HG02885 (cell line): ENCODE measurements at regions not wholly inside any gene's neighbourhood (a gene's known extent, or its start where the extent isn't known, plus 50 kb on each side); places are given as distances from the start of the nearest gene placed in this dataset.
"Not testable (repeated sequence)": the region's sequence is repeated elsewhere in the genome, so short reads cannot be mapped to it uniquely, and the experiment has no call there.

ENCODE experiments used
- ATAC-seq: cut with Tn5 transposase; IDR thresholded peaks from one replicate; pipeline ENCODE4 v1.9.1; 2021; ENCODE audit warnings: mild to moderate bottlenecking; ENCODE audit not compliant: unreplicated experiment, poor library complexity

DNA sequence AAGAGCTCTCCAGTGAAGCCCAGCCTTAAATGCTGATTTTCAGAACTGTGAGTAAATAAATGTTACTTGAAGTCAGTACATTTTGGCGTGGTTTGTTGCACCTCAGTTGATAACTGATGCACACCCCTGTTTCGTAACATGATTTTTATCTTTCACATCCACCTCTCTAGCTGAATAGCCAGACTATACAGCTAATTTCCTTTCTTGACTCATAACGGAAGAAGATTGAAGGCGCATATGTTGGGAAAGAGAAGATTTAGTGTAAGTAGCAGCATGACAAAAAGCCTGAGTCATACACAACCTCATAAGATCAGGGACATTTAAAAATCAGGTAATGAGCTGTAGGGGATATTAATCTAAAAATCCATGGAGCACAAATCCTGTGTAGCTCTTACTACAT, 716.2 kb upstream of the ZP4 start:
- no peak for ATAC-seq

GRCh38 chr1:238606457-238606856, 715.7 kb upstream of the ZP4 start:
- no peak for ATAC-seq

DNA sequence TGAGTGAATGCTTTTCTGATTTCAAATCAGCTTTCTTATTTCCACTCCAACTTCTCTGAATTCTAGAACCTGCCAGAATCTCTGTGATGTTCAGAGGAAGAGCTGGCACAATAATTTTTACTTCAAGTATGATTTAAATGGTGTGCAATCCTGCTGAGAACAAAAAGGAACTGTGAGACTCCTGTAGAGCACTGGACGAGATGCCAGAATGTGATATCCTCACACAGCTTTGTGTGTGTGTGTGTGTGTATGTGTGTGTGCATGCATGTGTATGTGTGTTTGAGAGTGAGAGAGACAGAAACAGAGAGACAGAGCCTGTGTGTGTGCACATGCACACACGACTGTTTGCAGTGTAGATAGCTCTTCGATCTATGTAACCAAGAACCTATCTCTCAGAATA, 713.6 kb upstream of the ZP4 start:
- no peak for ATAC-seq

DNA sequence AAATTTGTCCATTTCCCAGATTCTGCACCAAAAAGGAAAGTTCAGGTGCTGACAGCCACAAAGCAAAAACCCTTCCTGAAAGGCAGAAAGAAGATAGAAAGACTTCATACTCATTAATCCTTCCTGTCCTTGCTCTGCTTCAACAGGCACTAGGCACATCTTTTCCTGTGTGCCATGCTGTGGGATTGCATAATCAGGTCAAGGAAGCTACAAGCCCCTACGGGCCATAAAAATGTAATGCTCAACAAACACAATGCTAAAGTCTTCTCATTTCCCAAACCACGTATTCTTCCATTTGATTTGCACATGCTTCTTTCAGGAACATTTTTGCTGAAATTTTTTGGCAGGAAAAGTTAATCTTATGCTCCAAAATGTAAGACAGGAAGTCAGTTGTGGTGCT, 710.9 kb upstream of the ZP4 start:
- not testable (repeated sequence) for ATAC-seq

- ATAC-seq: no peak
Measured at GRCh38 chr1:238596703-238597102, 706.0 kb upstream of the ZP4 start.

DNA sequence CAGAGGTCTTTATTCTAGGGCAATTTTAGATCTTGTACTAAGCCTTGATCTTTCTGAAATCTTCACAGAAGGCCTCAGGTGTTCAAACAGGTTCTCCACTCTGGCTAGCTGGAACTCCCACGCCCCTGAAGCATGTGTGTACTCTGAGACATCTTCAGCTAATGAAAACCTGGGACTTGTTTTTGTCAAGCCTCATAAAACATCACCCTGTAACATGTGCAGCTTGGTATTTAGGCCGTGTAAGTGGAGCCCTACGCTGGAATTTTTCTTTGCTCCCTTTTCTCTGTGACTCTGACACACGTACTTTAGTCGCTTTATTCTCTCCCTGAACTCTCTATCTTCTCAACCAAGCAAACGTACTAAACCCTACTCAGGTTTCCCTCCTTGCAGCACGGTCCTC, 701.9 kb upstream of the ZP4 start:
- ATAC-seq: no peak

DNA sequence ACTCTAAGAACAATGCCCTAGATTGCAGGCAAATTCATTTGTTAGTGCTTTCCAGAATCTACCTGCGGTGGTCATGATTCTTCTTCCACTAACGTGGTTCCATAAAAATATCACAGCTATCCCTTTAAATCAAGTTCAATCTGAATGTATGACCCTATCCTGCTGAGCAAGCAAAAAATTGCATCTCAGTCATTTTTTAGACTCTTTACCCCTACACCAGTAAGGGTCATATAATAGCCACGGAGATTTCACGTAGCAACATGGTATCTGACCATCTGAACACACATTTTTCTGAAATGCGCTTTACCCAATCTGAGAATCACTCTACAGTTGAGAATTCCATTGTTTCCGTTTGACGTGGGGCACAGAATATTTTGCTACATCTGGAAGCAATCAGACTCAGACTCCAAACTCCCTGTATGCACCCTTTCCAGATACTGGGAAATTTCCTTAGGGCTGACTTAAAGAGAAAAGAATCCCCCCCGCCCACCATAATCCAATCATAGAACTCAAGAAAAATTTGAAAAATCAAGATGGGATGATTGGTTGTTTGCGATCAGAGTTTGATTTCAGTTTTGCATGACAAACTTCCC, 699.2 kb upstream of the ZP4 start:
- ATAC-seq: no peak

DNA sequence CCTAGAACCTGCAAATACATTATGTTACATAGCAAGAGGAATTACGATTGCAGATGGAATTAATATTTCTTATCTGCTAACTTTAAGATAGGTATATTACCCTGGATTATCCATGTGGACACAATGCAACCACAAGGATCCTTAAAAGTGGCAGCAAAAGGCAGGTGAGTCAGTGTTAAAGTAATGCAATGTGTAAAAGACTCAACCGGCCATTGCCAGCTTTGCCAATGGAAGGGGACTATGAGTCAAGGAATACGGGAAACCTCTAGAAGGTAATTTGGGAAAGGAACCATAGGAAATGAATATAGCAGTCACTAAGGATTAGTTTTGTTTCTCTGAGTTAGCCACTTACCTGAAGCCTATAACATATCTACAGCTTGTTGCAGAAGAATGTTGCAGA, 692.1 kb upstream of the ZP4 start:
- ATAC-seq: no peak

GRCh38 chr1:238581332-238581731, 690.6 kb upstream of the ZP4 start:
- ATAC-seq: no peak

DNA sequence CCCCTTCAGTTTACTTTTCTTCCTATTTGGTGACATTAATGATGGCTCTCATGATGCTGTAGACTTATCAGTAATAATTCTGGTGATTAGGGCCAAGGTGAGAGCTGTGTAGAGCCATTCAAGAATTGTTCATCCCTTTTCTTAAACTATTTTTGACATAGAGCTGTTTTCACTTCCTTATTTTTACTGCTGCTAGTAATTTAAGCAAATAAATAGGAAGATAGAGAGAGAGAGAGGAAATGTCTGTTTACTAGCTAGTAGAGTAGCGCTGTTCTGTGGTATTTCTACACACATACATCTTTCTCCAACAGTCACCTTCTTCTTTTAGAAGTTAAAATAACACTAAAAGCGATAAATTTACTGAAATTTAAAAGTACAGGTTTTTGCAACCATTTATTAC, 678.0 kb upstream of the ZP4 start:
- ATAC-seq: no peak

DNA sequence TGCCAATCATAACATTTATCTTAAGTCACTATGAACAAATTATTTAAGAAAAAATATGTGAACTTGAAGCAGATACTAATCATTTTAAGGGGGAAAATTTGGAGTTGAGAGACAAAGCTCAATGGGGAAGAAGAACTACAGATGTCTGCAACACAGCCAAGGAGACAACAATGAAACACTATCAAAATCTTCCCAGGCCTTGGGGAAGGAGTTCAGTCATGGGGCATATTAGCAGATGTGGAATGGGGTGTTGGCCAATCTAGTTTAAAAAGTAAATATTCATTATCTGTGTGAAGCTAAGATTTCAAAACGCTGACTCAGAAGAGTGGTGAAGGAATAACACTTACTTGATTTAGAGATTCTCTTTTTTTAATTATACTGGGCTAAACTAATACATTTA, 671.6 kb upstream of the ZP4 start:
- no peak for ATAC-seq

DNA sequence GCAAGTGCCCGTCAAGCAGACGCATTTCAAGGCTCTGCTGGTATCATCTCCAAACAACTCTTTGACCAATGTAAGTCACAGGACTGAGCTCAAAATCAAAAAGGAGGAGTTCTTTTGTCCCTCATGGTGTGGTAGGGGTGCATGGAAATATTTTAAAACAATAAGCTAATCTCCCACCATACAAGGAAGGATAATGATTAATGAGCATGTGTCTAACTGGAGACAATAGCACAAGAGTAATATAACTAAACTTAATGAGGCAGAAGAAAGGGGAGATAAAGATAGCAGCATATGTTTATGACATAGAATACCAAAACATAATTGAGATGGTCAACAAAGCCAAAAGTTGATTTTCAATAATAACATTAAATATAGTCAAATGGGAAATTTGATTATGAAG, 668.0 kb upstream of the ZP4 start:
- ATAC-seq: no peak

GRCh38 chr1:238558156-238558555, 667.4 kb upstream of the ZP4 start:
- no peak for ATAC-seq

GRCh38 chr1:238552271-238552670, 661.5 kb upstream of the ZP4 start:
- no peak for ATAC-seq

DNA sequence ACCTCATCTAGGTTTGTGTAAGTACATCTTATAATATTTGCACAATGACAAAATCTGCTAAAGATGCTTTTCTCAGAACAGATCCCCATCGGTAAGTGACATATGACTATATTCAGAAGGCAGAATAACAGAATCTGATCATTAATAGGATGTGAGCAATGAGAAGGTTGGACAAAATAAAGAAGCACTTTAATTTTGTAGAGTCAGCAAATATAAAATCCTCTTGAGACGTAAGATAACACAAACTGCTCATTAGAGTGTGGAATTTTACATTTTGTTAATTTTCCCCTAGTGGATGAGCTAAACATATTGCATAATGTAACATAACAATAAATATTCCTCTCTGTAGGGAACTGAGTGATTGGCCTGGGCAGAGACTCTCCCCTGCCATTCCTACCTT, 658.4 kb upstream of the ZP4 start:
- no peak for ATAC-seq

GRCh38 chr1:238546118-238546517, 655.4 kb upstream of the ZP4 start:
- no peak for ATAC-seq

DNA sequence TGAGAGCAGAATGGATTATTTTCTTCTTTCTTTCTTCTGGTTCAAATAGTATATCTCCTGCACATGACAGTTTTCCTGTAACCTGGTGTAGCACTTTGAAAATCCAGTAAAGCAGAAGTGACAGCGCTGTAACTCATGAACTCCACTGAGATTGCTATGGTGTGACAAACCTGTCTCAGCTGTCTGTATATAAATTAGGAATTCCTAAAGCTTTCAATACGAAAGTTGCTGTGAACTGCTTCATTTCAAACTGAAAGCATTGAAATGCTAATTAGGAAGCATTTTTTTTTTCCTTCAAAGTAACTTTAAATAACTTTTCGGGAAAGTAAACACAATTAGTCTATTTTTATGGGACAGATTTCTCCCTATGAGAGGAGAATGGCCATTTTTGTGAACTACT, 646.9 kb upstream of the ZP4 start:
- ATAC-seq: no peak

- no peak for ATAC-seq
Measured at GRCh38 chr1:238530209-238530851, 639.6 kb upstream of the ZP4 start.

GRCh38 chr1:238517711-238518110, 627.0 kb upstream of the ZP4 start:
- ATAC-seq: no peak

DNA sequence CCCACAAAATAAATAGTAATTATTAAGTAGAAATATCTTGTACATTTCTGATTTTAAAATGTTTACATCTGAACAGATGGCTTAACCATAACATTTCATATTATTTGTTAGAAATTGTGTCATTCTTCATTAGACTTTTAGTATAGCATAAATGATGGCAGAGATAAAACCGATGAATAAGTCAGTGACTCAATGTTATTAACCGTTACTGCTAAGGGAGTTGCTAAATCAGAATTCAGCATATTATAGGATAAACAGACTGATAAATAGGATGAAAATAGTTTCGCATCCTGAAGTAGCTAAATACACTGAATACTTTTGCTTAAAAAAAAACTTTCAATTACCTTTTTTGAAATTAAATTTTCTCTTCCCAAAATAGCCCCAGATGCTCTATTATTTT, 610.6 kb upstream of the ZP4 start:
- ATAC-seq: no peak

DNA sequence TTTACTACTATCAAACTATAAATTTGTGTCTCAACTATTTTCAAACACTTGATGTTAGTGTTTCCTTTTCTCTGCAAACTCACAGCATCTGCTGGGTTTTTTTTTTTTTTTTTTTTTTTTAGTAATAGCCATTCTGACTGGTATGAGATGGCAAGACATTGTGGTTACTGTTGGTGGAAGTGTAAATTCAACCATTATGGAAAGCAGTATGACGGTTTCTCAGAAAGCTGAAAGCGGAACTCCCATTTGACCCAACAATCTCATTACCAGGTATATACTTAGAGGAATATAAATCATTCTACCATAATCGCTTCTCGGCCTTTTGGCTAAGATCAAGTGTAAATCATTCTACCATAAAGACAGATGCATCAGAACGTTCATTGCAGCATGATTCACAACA, 608.3 kb upstream of the ZP4 start:
- ATAC-seq: no peak

DNA sequence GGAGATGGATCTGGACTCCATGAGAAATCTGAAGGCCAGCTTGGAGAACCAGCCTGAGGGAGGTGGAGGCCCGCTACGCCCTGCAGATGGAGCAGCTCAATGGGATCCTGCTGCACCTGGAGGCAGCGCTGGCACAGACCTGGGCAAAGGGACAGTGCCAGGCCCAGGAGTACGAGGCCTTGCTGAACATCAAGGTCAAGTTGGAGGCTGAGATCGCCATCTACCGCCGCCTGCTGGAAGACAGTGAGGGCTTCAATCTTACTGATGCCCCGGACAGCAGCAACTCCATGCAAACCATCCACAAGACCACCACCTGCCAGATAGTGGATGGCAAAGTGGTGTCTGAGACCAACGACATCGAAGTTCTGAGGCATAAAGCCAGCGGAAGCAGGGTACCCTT, 601.5 kb upstream of the ZP4 start:
- ATAC-seq: no peak

- ATAC-seq: no peak
Measured at GRCh38 chr1:238491265-238491664, 600.5 kb upstream of the ZP4 start.
